ENCODE measurements at regions not wholly inside any gene's neighbourhood (a gene's known extent, or its start where the extent isn't known, plus 50 kb on each side); places are given as distances from the start of the nearest gene placed in this dataset.

DNA sequence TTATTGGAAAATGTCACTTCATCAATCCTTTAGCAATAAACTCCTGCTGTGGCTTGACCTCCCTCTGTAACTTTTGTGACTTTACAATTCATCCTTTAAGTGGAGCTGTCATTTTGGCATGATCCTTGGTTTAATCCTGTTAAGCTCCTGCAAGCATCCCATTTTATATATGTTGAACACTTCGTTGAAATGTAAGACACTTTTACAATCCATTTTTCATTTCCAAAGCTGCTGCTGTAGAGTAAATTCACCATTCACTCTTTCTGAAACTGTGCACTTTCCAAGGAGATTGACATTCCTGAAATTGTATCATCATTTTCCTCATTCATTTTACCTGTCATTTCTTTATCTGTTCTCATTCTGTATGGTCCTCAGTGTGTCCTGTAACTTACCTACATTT, 1003.2 kb upstream of the GOT2 start:
- no peak for ATAC-seq
- TF ChIP-seq EZH2 (IDR thresholded peaks at IDR 0.05; ENCODE audit: low read length, unreplicated experiment) = no peak
- Histone ChIP-seq H3K27ac (ENCODE audit: low read length) (no peak overlapping the region), H3K4me1 (ENCODE audit: insufficient read depth, low read length) (no peaks in the 10 kb centered on the region), H3K4me3 (ENCODE audit: low read length) (no peak overlapping the region), H4K20me1 (ENCODE audit: low read length) (no peaks in the 10 kb centered on the region), H3K27me3 (ENCODE audit: low read length) (no peaks in the 10 kb centered on the region), H2AFZ (ENCODE audit: low read length) (no peak overlapping the region), H3F3A (ENCODE audit: low read length, unreplicated experiment) (no peaks in the 10 kb centered on the region), H3K9me2 (replicated peaks; ENCODE audit: low read length) (no peaks in the 10 kb centered on the region), H3K9ac (ENCODE audit: low read length) (no peak overlapping the region), H3K9me3 (ENCODE audit: low read length) (no peaks in the 10 kb centered on the region), H3K79me2 (ENCODE audit: low read length) (no peaks in the 10 kb centered on the region), H3K36me3 (ENCODE audit: low read depth, low read length) (no peaks in the 10 kb centered on the region), H3K4me2 (ENCODE audit: low read length) (no peak overlapping the region)
- intact Hi-C loops (cut with micrococcal nuclease) = no loop called here
- CTCF ChIA-PET = no interaction called here
- BruUV-seq (replicated peaks) = no TSS peak
- no peak for DNase-seq
- POLR2A ChIA-PET (ENCODE audit: unreplicated experiment) = no interaction called here

DNA sequence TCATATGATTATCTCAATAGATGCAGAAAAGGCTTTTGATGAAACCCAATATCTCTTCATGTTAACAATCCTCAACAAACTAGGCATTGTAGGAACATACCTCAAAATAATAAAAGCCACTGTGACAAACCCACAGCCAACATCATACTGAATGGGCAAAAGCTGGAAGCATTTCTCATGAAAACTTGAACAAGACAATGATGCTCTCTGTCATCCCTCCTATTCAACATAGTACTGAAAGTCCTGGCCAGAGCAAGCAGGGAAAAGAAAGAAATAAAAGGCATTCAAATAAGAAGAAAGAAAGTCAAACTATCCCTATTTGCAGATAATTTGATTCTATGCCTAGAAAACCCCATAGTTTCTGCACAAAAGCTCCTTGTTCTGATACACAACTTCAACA, 999.2 kb upstream of the GOT2 start:
- no peaks in the 10 kb centered on the region for H3K79me2 ChIP-seq (ENCODE audit: low read length)
- CTCF ChIA-PET = no interaction called here
- BruUV-seq (replicated peaks) = no TSS peak
- H3F3A ChIP-seq (ENCODE audit: low read length, unreplicated experiment) = no peaks in the 10 kb centered on the region
- DNase-seq (no peak), ATAC-seq (no peak)
- TF ChIP-seq EZH2phosphoT487 (IDR thresholded peaks at IDR 0.05; ENCODE audit: borderline replicate concordance, low read length) (no peak), EZH2 (IDR thresholded peaks at IDR 0.05; ENCODE audit: low read length, unreplicated experiment) (no peak)
- TF ChIP-seq, protein P1, sequence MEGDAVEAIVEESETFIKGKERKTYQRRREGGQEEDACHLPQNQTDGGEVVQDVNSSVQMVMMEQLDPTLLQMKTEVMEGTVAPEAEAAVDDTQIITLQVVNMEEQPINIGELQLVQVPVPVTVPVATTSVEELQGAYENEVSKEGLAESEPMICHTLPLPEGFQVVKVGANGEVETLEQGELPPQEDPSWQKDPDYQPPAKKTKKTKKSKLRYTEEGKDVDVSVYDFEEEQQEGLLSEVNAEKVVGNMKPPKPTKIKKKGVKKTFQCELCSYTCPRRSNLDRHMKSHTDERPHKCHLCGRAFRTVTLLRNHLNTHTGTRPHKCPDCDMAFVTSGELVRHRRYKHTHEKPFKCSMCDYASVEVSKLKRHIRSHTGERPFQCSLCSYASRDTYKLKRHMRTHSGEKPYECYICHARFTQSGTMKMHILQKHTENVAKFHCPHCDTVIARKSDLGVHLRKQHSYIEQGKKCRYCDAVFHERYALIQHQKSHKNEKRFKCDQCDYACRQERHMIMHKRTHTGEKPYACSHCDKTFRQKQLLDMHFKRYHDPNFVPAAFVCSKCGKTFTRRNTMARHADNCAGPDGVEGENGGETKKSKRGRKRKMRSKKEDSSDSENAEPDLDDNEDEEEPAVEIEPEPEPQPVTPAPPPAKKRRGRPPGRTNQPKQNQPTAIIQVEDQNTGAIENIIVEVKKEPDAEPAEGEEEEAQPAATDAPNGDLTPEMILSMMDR (conservative IDR thresholded peaks at IDR 0.05; ENCODE audit: low read depth, low read length) = no peak
- H3K36me3 ChIP-seq (ENCODE audit: low read depth, low read length) = no peaks in the 10 kb centered on the region
- POLR2A ChIA-PET (ENCODE audit: unreplicated experiment) = no interaction called here
- H4K20me1 ChIP-seq (ENCODE audit: low read length) = no peaks in the 10 kb centered on the region
- H3K9me2 ChIP-seq (replicated peaks; ENCODE audit: low read length) = no peaks in the 10 kb centered on the region
- H3K9me3 ChIP-seq (ENCODE audit: low read length) = no peaks in the 10 kb centered on the region
- H3K4me3 ChIP-seq (ENCODE audit: low read length) = no peak overlapping the region
- no peaks in the 10 kb centered on the region for H3K4me1 ChIP-seq (ENCODE audit: insufficient read depth, low read length)
- no peaks in the 10 kb centered on the region for H3K27me3 ChIP-seq (ENCODE audit: low read length)
- intact Hi-C loops (cut with micrococcal nuclease) = no loop called here
- no peak overlapping the region for H2AFZ ChIP-seq (ENCODE audit: low read length)
- no peak overlapping the region for H3K9ac ChIP-seq (ENCODE audit: low read length)
- H3K4me2 ChIP-seq (ENCODE audit: low read length) = no peak overlapping the region
- H3K27ac ChIP-seq (ENCODE audit: low read length) = no peak overlapping the region

DNA sequence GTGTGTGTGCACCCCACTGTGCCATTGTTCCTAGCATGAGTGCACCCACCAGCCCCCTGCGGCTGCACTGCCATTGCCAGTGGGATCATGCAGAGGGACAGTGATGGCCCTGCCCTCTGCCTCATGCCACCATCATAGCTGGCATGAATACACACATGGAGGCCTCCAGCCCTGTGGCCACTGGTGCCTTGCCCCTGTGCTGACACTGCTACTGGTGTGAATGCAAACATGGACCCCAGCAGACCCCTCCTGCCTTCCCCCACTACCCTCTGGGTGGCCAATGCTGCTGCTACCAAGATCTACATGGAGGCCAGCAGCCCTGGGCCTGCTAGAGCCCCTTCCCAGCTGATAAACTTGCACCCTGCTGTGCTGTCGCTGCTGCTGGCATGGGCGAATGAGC, 995.5 kb upstream of the GOT2 start:
- Histone ChIP-seq H2AFZ (ENCODE audit: low read length) (no peak overlapping the region), H3K79me2 (ENCODE audit: low read length) (no peaks in the 10 kb centered on the region), H3K36me3 (ENCODE audit: low read depth, low read length) (no peaks in the 10 kb centered on the region), H3K27me3 (ENCODE audit: low read length) (no peaks in the 10 kb centered on the region), H4K20me1 (ENCODE audit: low read length) (no peaks in the 10 kb centered on the region), H3F3A (ENCODE audit: low read length, unreplicated experiment) (no peaks in the 10 kb centered on the region), H3K9me2 (replicated peaks; ENCODE audit: low read length) (no peaks in the 10 kb centered on the region), H3K27ac (ENCODE audit: low read length) (no peak overlapping the region), H3K9ac (ENCODE audit: low read length) (no peak overlapping the region), H3K4me1 (ENCODE audit: insufficient read depth, low read length) (no peaks in the 10 kb centered on the region), H3K4me3 (ENCODE audit: low read length) (no peak overlapping the region), H3K9me3 (ENCODE audit: low read length) (no peaks in the 10 kb centered on the region), H3K4me2 (ENCODE audit: low read length) (no peak overlapping the region)
- ATAC-seq (no peak), DNase-seq (no peak)
- ChIA-PET POLR2A (ENCODE audit: unreplicated experiment) (no interaction called here), CTCF (no interaction called here)
- TF ChIP-seq EZH2phosphoT487 (IDR thresholded peaks at IDR 0.05; ENCODE audit: borderline replicate concordance, low read length) (no peak), EZH2 (IDR thresholded peaks at IDR 0.05; ENCODE audit: low read length, unreplicated experiment) (no peak)
- TF ChIP-seq, protein P1 (conservative IDR thresholded peaks at IDR 0.05; ENCODE audit: low read depth, low read length) = no peak
- intact Hi-C loops (cut with micrococcal nuclease) = no loop called here
- no TSS peak for BruUV-seq (replicated peaks)

Measured in PC-3 (cell line).